Esophagus (tissue), 2 donors: ENCODE measurements at regions not wholly inside any gene's neighbourhood (a gene's known extent, or its start where the extent isn't known, plus 50 kb on each side); places are given as distances from the start of the nearest gene placed in this dataset.

ENCODE experiments used
- H3K27ac ChIP-seq, 2 donors: one replicate each; pipeline ENCODE4 v1.5.1; 2013; ENCODE audit warnings: low read depth in 2 of 2, mild to moderate bottlenecking in 2 of 2, inconsistent platforms in 1 of 2, low read length in 1 of 2, moderate library complexity in 1 of 2
- H3K27me3 ChIP-seq, 2 donors: one replicate each; pipeline ENCODE4 v1.6.1; 2013; ENCODE audit warnings: low read length in 2 of 2, control low read depth in 1 of 2, mild to moderate bottlenecking in 1 of 2; ENCODE audit not compliant: insufficient read depth in 2 of 2, control insufficient read depth in 1 of 2
- H3K36me3 ChIP-seq, 2 donors: one replicate each; pipeline ENCODE4 v1.6.1; 2013; ENCODE audit warnings: low read length in 1 of 2; ENCODE audit not compliant: control insufficient read depth in 2 of 2, insufficient read depth in 2 of 2
- H3K4me1 ChIP-seq, 2 donors: one replicate each; pipeline ENCODE4 v1.6.1; 2013; ENCODE audit warnings: low read length in 1 of 2; ENCODE audit not compliant: control insufficient read depth in 2 of 2, insufficient read depth in 2 of 2
- H3K4me3 ChIP-seq, 2 donors: one replicate each; pipeline ENCODE4 v1.5.1; 2013; ENCODE audit warnings: low read length in 2 of 2, mild to moderate bottlenecking in 2 of 2, low read depth in 1 of 2, moderate library complexity in 1 of 2
- H3K9me3 ChIP-seq, 2 donors: one replicate each; pipeline ENCODE4 v1.6.1; 2013; ENCODE audit warnings: mild to moderate bottlenecking in 2 of 2, low read depth in 1 of 2, low read length in 1 of 2, moderate library complexity in 1 of 2; ENCODE audit not compliant: control insufficient read depth in 2 of 2, insufficient read depth in 1 of 2
- WGBS, 2 donors: extraction: QIAGEN DNeasy Blood & Tissue Kit; methylation state at CpG; one replicate each; pipeline ENCODE4 v1.1.7; 2013; 5-methylcytosine and 5-hydroxymethylcytosine counted together
- donor health status: healthy with polysubstance abuse.
- donor health status: Bipolar disorder and iron deficiency.

- no peak overlapping the region for H3K27ac ChIP-seq
- peaks cover 0 to 2% of the 10 kb centered on the region in 2 donors for H3K36me3 ChIP-seq
- H3K9me3 ChIP-seq: peaks cover 0 to 2% of the 10 kb centered on the region in 2 donors
- H3K4me1 ChIP-seq: no peaks in the 10 kb centered on the region
- no peaks in the 10 kb centered on the region for H3K27me3 ChIP-seq
- H3K4me3 ChIP-seq: no peak overlapping the region
These were observed 351.9 kb downstream of the PRELID2 start for GRCh38 chr5:145483212-145483611.

GRCh38 chr5:145479857-145480256, 355.3 kb downstream of the PRELID2 start:
- H3K27ac ChIP-seq: no peak overlapping the region
- H3K9me3 ChIP-seq: peaks cover 0 to 2% of the 10 kb centered on the region in 2 donors
- H3K36me3 ChIP-seq: peaks cover 0 to 2% of the 10 kb centered on the region in 2 donors
- H3K4me1 ChIP-seq: no peaks in the 10 kb centered on the region
- no peak overlapping the region for H3K4me3 ChIP-seq
- 88 to 96% methylated on average over 1 of the region's 1 CpG for WGBS, 2 donors
- no peaks in the 10 kb centered on the region for H3K27me3 ChIP-seq

- H3K27ac ChIP-seq: no peak overlapping the region
- 67 to 71% methylated on average over 4 of the region's 4 CpGs for WGBS, 2 donors
- H3K4me3 ChIP-seq: no peak overlapping the region
- no peaks in the 10 kb centered on the region for H3K27me3 ChIP-seq
- H3K36me3 ChIP-seq: peaks cover 0 to 2% of the 10 kb centered on the region in 2 donors
- peaks cover 0 to 2% of the 10 kb centered on the region in 2 donors for H3K9me3 ChIP-seq
- H3K4me1 ChIP-seq: no peaks in the 10 kb centered on the region
These were observed 355.9 kb downstream of the PRELID2 start for GRCh38 chr5:145479271-145479670.

GRCh38 chr5:145478651-145479050, 356.5 kb downstream of the PRELID2 start:
- H3K4me3 ChIP-seq: no peak overlapping the region
- 55 to 67% methylated on average over 2 of the region's 2 CpGs for WGBS, 2 donors

GRCh38 chr5:145473042-145473642, 362.0 kb downstream of the PRELID2 start:
- Histone ChIP-seq H3K27ac (no peak overlapping the region), H3K36me3 (no peaks in the 10 kb centered on the region), H3K4me3 (no peak overlapping the region), H3K9me3 (no peaks in the 10 kb centered on the region), H3K27me3 (no peaks in the 10 kb centered on the region), H3K4me1 (no peaks in the 10 kb centered on the region)
- 61 to 66% methylated on average over 3 of the region's 3 CpGs for WGBS, 2 donors

More at GRCh38 chr5:145478651-145479050, 356.5 kb downstream of the PRELID2 start:
- peaks cover 0 to 2% of the 10 kb centered on the region in 2 donors for H3K36me3 ChIP-seq
- H3K9me3 ChIP-seq: peaks cover 0 to 2% of the 10 kb centered on the region in 2 donors
- H3K27ac ChIP-seq: no peak overlapping the region
- H3K4me1 ChIP-seq: no peaks in the 10 kb centered on the region
- no peaks in the 10 kb centered on the region for H3K27me3 ChIP-seq

GRCh38 chr5:145471831-145472612, 363.1 kb downstream of the PRELID2 start:
- H3K9me3 ChIP-seq: no peaks in the 10 kb centered on the region
- no peak overlapping the region for H3K27ac ChIP-seq
- H3K4me1 ChIP-seq: no peaks in the 10 kb centered on the region
- H3K4me3 ChIP-seq: no peak overlapping the region
- WGBS, 2 donors: 25 to 53% methylated on average over 1 of the region's 1 CpG
- no peaks in the 10 kb centered on the region for H3K36me3 ChIP-seq
- H3K27me3 ChIP-seq: no peaks in the 10 kb centered on the region

- no peaks in the 10 kb centered on the region for H3K27me3 ChIP-seq
- H3K9me3 ChIP-seq: no peaks in the 10 kb centered on the region
- no peaks in the 10 kb centered on the region for H3K36me3 ChIP-seq
- H3K4me3 ChIP-seq: no peak overlapping the region
- no peak overlapping the region for H3K27ac ChIP-seq
- no peaks in the 10 kb centered on the region for H3K4me1 ChIP-seq
These were observed 364.1 kb downstream of the PRELID2 start for GRCh38 chr5:145471026-145471425.

- 66 to 80% methylated on average over 2 of the region's 2 CpGs for WGBS, 2 donors
- H3K27ac ChIP-seq: no peak overlapping the region
- H3K27me3 ChIP-seq: no peaks in the 10 kb centered on the region
- no peaks in the 10 kb centered on the region for H3K36me3 ChIP-seq
- H3K4me3 ChIP-seq: no peak overlapping the region
- H3K9me3 ChIP-seq: no peaks in the 10 kb centered on the region
- H3K4me1 ChIP-seq: no peaks in the 10 kb centered on the region
These were observed 364.7 kb downstream of the PRELID2 start for GRCh38 chr5:145470396-145470979.

GRCh38 chr5:145467446-145467845, 367.7 kb downstream of the PRELID2 start:
- H3K36me3 ChIP-seq: no peaks in the 10 kb centered on the region
- H3K27ac ChIP-seq: no peak overlapping the region
- no peaks in the 10 kb centered on the region for H3K4me1 ChIP-seq
- 93 to 96% methylated on average over 3 of the region's 3 CpGs for WGBS, 2 donors
- H3K27me3 ChIP-seq: no peaks in the 10 kb centered on the region
- H3K4me3 ChIP-seq: no peak overlapping the region
- H3K9me3 ChIP-seq: no peaks in the 10 kb centered on the region
